ENCODE measurements at regions not wholly inside any gene's neighbourhood (a gene's known extent, or its start where the extent isn't known, plus 50 kb on each side); places are given as distances from the start of the nearest gene placed in this dataset.

DNA sequence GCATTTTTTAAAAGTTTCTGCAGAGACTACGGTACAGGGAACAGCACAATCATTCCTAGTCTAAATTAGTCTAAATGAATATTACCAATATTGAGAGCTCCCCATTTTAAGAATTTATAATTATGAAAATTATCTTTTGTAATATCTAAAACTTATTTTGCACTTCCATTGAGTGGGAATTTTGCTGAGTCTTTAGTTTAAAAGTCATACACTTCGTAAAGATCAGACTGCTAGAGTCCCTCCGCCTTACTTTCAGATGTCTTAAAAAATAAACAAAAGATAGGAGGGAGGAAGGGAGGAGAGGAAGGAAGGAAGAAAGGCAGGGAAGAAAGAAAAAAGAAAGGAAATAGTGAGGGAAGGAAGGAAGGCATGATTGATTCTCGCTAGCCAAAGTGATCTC is 278.2 kb upstream of the PRDM1 start:
- no peak for DNase-seq

DNA sequence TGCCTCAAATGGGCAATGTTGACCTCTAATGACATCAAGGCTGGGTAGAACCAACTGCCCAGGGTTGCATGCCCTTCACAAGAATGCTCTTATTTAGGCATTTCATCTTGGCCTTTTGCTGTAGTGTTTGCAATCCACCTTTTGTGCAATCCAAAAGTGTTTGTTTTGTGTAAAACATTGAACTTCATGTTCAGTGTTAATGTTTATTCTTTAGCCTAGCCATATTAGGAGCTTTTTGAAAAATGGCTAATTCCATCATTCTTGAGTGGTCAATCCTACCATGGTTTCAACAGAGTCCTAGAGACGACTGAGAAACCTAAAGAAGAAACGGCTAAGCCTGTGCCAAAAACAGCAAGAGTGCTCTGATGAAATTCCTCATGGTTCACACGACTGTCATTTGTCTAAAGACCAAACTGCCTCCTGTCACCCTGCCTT is 279.6 kb upstream of the PRDM1 start:
- no peak for DNase-seq

DNA sequence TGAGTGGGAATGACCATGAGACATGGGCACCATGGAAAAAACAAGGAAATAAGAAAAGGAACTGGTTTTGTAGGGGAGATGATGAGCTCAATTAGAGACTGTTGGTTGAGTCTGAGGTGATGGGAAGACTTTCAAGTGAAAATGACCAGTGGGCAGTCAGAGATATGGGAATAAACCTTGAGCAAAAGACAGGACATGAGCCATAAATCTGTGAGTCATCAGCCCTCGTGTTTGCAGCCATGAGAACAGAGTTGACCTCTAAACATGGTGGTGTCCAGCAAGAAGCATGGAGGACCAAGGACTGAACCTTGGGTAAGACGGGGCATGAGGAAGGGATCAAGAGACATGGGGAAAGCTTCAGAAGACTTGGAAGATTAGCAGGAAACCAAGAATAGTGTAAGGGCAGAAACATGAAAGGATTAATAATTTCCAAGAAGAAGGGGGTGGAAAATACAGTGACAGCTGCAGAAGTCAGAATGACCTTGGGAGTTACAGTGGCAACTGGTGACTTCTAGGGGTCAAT is 280.6 kb upstream of the PRDM1 start:
- no peak for DNase-seq

DNA sequence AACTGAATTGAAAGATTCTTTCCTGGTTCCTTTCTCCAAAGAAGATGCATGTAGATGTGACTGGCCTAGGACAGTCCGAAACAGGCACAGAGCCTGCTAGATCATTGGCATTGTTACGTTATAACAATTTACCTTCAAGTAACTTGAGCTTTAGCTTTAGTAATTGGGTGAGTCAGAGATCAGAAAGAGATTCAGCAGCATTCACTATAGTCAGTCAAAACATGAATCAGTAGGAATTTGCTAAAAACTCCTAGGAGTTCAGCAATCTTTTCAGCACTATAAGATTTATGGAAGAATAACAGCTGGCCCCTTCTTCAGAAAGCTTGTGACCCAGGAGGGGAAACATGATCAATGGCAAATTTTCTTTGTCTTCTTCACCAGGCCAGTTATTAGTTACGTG is 281.7 kb upstream of the PRDM1 start:
- no peak for DNase-seq

DNA sequence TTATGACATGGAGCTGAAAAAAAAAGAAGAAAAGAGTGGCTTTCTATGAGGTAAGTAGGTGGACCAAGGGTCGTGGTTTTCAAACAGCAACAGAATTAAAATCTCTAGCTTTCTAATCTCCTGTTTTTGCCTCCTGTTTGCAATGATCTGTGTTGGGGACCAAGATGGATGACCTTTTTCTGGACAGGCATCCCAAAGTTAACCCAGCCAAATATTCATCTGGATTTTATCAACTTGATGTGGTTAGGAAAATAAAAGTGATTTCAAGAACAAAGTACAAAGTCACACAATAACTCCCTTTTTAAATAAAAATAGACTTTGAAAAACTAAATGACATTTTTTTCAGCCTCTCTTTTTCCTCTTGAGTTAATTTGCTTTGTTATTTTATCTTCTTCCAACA is 282.1 kb upstream of the PRDM1 start:
- no peak for DNase-seq

DNA sequence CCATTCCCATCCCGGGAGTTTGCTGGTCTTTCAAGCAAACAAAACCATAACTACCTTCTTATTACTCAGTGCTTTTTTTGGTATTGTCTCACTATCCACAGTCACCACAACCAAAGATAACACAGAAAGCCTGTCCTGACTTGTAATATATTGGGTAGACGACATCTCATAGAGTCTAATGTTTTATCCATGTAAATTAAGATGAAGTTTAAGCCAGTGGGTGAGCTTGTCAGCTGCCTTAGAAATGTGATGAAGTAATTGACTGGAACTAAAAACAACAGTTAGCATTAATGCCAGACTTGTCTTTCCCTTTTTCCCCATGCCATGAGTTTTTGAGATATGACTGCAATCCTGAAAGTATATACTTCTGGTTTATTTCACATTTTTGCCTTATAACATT is 282.7 kb upstream of the PRDM1 start:
- DNase-seq, result no peak

DNA sequence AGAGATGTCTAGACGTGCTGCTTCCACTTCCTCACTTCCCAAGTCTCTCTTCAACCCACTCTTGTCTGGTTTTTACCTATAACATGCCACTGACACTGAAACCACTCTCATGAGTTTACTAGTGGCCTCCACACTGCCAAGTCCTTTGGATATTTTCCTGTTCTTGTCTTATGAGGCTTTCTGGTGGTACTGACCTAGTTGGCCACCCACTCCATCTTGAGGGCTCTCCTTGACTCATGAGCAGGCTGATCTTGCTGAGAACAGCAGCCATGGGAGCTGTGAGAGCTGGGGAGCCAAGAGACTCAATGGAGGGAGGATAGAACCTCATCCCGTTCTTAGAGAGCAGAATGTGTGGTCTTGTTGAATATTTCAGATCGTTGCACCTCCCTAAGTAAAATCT is 283.4 kb upstream of the PRDM1 start:
- no peak for DNase-seq

DNA sequence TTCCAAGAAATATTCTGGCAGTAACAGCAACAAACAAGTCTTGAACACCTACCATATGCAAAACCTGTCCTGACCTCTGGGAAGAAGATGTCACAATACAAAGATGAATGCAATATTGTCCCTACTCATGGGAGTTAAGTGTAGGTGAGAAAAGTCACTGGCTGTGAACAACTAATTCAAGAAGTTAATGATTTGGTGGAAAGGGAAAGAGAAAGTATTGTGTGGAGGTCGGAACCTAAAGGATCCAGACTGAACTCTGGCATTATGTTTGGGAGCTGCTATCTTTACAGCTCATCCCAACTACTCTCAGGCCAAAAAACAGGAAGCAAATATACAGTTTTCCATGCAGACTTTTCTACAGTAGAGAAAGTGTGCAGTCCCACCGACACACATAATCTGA is 285.3 kb upstream of the PRDM1 start:
- DNase-seq, result no peak

DNA sequence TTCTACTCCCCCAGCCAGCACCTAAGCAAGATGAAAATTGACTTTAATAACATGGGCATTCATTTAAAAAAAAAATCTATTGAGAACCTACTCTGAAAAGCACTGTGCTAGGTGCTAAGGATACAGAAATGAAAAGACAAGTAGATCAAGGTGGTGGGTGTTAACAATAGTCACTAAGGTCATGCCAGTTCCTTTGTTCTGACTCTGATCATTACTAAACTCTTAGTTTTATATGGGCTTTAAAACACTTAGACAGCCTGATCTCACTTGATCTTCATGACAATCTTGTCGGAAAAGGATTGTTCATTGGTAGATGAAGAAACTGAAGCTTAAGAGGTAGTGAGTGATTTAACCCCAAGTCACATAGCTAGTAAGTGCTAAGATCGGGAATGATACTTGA is 285.7 kb upstream of the PRDM1 start:
- no peak for DNase-seq

DNA sequence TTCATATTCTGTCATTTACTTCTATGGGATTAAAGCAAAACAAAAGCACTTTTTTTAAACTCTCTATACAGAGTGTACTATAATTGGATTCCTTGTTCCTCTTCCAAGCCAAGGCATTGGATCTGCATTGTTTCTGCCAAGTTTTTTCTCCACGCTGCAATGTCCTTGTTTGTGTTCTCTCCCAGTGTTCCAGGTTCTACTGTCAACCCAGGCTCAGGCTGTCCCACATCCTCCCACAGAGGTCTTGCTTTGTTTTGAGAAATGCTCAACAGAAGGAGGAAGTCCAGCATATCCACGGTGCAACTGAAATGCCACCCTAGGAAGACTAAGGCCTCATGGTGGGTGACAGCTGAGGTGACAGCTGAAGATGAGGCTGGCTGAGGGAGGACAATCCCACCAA is 287.1 kb upstream of the PRDM1 start:
- no peak for DNase-seq

DNA sequence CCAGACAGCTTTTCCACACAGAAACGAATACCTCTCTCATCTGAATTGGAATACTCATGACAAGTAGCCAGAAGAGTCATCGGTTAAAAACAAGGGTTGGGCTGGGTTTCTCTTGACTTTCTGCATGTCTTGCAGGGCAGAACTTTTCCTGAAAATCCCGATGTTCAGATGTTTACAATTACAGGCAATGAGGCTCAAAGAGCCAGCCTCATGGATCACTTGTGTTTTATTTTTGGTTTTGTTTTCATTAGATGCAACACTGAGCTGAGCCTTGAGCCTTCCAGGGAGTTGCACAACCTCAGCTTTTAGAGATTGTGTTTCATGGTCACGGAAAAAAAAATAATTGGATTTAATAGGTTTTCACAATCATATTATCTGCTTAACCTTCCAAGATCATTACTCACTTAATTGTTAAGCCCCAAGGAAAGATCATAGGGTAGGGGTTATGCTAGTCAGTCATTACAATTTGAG is 288.1 kb upstream of the PRDM1 start:
- DNase-seq, result no peak

DNA sequence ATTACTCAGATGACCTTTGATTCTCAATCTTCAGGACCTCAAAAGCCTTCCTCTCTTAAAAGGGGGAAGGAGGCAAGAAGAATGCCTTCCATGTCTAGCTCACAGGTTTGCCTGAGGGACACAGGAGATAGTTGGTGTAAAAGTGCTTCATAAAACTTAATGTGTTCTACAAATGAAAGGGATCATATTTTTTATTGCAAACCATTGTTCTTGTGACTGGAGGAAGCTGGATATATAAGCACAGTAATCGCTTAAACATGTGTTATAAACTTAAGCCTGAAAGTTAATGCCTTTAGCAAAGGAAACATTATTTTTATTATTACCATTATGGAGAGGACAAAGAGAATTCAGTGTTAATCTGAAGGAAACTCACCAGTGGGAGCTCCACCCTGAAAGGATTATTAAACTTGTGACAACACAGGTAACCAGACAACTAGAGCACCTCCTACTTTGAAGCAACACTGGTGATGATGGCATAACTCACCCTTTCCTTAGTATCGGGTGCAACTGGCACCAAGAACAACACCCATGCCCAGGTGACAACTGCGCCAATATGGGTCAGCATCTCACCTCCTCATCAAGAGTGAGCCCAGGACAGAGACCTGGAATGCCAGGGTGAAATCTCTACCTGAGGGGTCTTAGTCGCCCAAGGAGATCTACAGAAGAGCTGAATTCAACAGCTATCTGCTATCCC is 288.7 kb upstream of the PRDM1 start:
- DNase-seq, result no peak

DNA sequence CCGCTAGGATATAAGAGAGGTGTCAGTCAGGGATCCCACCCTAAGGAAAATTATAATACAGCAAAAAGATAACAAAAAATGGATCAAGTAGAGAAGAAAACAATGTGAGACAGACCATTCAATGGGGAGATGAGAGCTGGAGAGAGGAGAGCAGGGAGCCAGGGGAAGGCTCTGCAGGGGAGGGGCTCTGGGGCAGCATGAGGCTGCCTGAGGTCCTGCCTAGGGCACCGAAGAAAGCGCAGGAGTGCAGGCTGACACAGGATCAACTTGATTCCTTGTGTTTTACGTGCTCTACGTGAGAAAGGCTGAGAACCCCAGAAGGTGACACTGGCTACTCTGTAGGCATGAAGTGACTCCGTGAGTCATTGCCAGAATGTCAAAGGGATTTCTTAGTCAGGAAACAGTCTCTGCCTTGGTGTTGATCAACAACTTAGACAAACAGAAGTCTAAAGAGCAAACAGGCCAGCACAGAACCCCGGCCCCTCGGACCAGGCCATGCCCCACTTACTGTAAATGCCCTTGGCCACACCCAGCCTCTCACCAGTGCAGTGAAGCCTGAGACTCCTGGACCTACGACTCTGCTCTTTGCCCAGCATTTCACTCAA is 290.1 kb upstream of the PRDM1 start:
- no peak for DNase-seq

DNA sequence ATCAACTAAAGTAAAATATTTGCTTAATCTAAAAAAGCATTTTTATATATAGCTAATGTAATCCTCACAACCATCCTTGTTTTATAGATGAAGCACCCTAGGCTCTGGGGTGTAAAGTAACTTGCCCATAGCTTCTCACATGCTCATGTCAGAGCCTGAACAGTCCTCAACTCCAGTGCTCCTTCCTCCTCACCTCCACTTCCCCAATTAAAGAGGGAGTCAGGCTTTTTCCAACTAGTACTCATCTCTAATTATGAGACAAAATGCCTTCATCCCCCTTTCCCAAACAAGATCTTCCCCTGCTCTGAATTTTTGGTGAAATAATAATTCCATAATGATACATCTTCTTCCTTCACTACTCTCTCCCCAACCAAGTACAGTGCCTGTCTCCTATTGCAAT is 290.8 kb upstream of the PRDM1 start:
- DNase-seq, result no peak

DNA sequence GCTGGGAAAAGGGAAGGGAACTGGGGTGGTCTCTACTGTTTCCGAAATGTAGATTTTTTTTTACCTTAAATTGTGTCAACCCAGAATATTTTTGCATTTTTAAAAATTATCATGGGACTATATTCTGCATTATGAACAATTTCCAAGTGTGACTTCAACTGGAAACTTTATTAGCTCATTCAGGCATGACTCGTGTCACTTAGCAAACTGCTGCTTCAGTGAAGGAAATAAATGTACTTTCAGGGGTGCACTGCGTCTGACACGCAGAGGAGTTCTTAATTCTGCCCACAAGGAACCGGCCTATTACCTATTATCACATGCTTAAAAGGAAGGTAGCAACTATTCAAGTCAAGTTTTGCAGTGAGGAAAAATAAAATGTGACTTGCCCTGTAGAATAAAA is 291.3 kb upstream of the PRDM1 start:
- DNase-seq, result no peak

DNA sequence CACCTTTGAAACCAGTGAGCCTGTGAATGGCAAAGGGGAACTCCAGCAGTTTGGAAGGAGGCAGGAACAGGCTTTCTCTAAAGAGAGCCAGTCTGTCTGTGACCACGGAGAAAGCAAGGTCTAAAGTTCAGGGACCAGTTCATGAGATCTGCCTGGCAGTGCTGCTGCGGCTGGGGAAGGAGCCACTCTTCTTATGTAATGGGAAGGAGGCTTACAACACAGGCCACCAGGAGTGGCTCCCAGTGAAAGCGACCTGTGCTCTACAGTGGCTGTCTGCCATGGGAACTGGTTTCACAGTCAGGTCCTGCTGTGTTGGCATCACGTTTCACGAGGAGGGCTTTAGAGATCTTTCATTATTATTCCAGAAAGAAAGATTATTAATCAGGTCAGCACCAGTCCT is 291.9 kb upstream of the PRDM1 start:
- no peak for DNase-seq

DNA sequence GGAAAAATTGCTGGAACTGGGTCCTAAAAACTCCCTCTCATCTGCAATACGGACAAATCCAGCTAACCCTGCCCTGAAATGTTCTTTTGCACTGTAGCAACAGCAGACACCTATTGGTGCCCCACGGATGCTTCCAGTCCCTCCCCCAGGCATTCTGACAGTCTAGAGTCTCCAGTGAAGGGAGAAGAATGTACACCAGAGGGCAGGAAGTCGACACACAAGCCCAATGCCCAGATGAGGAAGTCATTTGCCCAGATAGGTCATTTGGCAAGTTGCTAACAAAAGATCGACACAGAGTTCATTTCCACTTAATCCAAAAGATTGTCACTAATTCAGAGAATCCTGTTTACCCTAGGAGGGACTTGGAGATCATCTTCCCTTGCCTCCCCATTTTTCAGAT is 293.0 kb upstream of the PRDM1 start:
- DNase-seq, result no peak

DNA sequence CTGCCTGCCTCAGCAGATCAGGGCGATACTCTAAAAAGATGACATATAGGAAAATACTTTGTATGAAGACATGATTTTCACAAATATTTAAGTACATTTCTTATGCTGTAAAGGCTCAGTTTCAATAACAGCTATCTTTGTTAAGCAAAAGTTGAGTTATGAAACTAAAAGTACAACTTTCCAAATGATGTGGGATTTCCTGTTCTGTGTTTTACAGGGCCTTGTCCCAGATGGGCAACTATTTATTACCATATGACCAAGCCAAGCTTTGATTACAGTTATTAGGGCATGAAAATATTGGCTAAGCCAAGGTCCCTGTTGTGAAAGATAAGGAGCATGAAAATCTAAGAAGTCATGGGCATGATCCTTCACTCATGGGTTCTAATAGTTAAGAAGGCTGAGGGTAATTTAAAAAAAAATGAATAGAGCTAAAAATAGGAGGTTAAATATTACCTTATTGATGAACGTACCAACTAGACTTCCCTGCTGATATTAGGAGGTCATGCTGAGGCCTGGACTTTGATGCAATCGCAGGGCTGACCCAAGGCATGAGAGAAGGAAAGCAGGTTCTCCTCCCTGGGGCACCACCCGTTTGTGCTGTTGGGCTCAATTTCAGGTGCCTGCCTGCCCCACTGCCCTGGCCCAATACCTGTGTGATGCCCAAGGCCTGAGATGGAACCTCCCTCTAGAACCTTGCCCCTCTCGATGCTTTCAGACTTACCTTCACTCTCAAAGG is 294.4 kb upstream of the PRDM1 start:
- no peak for DNase-seq

DNA sequence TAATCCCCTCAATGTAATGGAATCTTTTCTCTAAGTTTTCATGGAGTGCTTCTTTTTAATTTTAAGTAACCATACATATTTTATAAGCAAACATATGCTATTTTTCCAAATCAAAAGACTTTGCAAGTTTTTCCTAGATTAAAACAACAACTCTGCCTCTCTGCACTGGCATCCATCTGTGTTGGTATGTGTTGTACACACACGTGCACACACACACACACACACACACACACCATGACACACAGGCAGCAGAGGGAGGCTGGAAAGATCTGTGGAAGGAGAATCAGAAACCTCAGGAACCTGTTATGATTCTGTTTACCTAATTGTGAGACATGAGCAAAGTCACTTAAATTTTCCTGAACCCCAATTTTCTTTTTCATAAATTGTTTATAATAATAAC is 295.0 kb upstream of the PRDM1 start:
- DNase-seq, result no peak

DNA sequence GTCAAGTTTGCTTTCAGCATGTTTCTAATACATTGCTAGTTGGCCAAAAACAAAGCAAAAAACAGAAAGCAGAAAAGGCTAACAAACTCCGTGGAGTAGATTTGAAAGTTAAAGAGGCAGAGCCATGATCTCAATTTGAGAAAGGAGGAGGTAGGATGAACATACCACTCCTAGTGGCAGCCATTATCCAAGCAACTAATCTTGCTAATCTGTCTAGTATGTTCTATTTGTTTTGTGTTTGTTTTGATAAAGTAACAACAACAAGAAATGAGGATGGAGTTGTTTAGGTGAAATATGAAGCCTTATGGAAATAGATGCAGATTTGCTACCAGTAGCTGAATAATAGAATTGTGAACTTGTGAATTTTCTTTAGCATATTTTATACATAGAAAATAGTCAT is 295.5 kb upstream of the PRDM1 start:
- no peak for DNase-seq

DNA sequence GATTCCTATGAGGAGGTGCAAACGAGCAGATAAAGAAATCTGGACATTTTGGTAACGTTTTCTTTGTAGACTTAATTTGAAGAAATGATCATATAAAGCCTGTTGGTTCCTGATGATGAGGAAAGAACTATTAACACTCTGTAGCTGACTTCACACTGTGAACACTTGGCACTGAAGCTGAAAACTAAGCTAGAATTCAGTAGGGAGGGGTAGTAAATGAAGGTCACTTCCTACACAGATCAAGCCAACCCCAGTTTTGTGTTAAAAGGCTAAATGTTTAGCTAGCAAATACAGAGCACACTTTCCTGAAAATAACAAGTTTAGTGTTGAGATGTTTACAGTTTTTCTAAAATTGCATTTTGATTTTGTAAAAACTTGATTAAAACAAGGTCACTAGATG is 296.2 kb upstream of the PRDM1 start:
- no peak for DNase-seq

DNA sequence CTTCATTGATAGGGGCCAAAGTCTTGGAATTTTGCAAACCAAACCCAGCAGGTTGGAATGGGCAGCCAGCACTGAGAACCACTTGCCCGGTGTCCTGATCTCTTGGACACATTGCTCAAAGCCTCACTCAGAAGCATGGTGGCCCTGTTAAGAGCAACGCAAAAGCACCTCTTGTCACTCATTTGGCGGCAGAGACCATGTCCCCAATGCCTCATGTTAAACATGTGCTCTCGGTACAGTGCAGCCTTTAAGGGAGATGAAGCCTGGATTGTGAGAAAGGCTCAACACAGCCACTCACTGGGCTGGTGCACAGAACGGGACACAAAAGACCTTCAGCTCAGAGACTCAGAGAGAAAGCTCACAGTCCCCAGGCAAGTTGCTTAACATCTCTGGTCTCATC is 298.4 kb upstream of the PRDM1 start:
- DNase-seq, result no peak

DNA sequence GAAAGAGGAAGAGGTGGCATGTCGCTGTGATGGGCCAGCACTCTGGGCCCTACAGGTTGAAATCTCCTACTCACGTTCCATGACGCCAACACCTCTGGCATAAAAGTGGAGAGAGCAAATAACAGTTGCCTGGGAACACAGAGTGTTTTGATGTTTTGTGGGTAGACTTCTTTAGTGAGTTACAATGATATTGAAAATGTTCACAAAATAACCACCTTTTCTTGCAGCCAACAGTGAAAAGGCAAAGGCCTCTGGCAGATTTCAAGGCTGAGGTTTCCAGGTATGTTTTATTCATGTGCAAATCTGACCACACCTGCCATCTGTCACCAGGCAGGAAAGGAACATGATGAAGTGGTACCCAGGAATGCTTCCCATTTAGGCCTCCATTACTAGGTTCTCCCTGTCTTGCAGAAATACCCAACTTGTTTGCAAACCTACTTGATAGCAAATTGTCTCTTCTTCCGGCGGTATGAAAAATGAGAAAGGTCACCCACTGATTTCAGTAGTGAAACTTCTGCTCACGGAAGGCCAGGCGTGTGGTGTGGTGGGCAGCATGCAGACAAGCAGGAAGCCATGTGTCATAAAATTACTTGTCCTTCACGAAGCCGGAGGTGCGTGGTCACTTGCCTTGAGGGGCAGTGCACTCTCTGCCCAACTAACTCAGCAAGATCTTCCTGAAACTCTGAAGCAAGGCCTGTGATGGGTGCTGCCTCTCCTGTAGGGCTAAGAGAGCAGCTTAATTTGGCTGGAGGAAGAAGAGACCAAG is 299.1 kb upstream of the PRDM1 start:
- no peak for DNase-seq

Measured in activated CD4-positive, alpha-beta T cell treated with anti-CD3 and anti-CD28 coated beads for 1 hour (primary cell).